Natural killer cell (primary cell): ENCODE measurements at regions not wholly inside any gene's neighbourhood (a gene's known extent, or its start where the extent isn't known, plus 50 kb on each side); places are given as distances from the start of the nearest gene placed in this dataset.

Experiments used
- ATAC-seq, 3 donors: fragments of 150-1000 bp in 2 of 3; fragments of 200-7000 bp in 1 of 3; cut with Tn5 transposase; 1 replicate in 1 of 3; 2 replicates in 2 of 3; pipeline ENCODE4 v1.10.0; 2021; ENCODE audit warnings: mild to moderate bottlenecking in 2 of 3, moderate library complexity in 2 of 3
- DNase-seq, 2 donors: peaks; one replicate each; pipeline versions ENCODE4 v3.0.0 to v3.0.0-alpha.2; 2013 to 2021; ENCODE audit warnings: mixed read lengths in 1 of 2
- H3K27ac ChIP-seq: one replicate; pipeline ENCODE4 v1.5.1; 2013; ENCODE audit warnings: mild to moderate bottlenecking, low read length
- H3K27me3 ChIP-seq: one replicate; pipeline ENCODE4 v1.6.1; 2013; ENCODE audit warnings: low read length; ENCODE audit not compliant: control insufficient read depth, insufficient read depth
- H3K36me3 ChIP-seq: one replicate; pipeline ENCODE4 v1.6.1; 2013; ENCODE audit warnings: low read length; ENCODE audit not compliant: control insufficient read depth, insufficient read depth
- H3K4me1 ChIP-seq: one replicate; pipeline ENCODE4 v1.6.1; 2013; ENCODE audit warnings: low read length; ENCODE audit not compliant: control insufficient read depth, insufficient read depth
- H3K4me3 ChIP-seq: one replicate; pipeline ENCODE4 v1.5.1; 2013; ENCODE audit warnings: low read length
- H3K9me3 ChIP-seq: one replicate; pipeline ENCODE4 v1.6.1; 2013; ENCODE audit warnings: low read length; ENCODE audit not compliant: control insufficient read depth, insufficient read depth
- H3K27ac Mint-ChIP-seq, 2 donors: one replicate each; pipeline ENCODE4 v1.8.0; 2022; ENCODE audit warnings: mild to moderate bottlenecking in 2 of 2, mixed read lengths in 2 of 2, moderate library complexity in 1 of 2
- H3K27me3 Mint-ChIP-seq, 2 donors: one replicate each; pipeline ENCODE4 v1.8.0; 2022; ENCODE audit warnings: low read depth in 2 of 2, mixed read lengths in 2 of 2
- H3K36me3 Mint-ChIP-seq: one replicate; pipeline ENCODE4 v1.8.0; 2022; ENCODE audit warnings: mixed read lengths
- H3K4me1 Mint-ChIP-seq, 2 donors: one replicate each; pipeline ENCODE4 v1.8.0; 2022; ENCODE audit warnings: mixed read lengths in 2 of 2
- H3K4me3 Mint-ChIP-seq: one replicate; pipeline ENCODE4 v1.8.0; 2022; ENCODE audit warnings: mild to moderate bottlenecking, moderate library complexity, mixed read lengths
- H3K9me3 Mint-ChIP-seq, 2 donors: one replicate each; pipeline ENCODE4 v1.8.0; 2022; ENCODE audit warnings: mixed read lengths in 2 of 2
- WGBS: methylation state at CpG from one replicate; pipeline ENCODE4 v1.1.7; 2013; ENCODE audit warnings: missing lambda C conversion rate; ENCODE audit not compliant: insufficient coverage; 5-methylcytosine and 5-hydroxymethylcytosine counted together
- intact Hi-C: fragments of 100-400 bp; cut with micrococcal nuclease; formaldehyde crosslinking; loops from one replicate; pipeline ENCODE4 v1.14.2; 2022
- TF ChIP-seq, protein P1 (sequence below): fragments of 200-600 bp; IDR thresholded peaks from one replicate; pipeline ENCODE4 v1.8.0; 2022; ENCODE audit warnings: antibody characterized with exemption

DNA sequence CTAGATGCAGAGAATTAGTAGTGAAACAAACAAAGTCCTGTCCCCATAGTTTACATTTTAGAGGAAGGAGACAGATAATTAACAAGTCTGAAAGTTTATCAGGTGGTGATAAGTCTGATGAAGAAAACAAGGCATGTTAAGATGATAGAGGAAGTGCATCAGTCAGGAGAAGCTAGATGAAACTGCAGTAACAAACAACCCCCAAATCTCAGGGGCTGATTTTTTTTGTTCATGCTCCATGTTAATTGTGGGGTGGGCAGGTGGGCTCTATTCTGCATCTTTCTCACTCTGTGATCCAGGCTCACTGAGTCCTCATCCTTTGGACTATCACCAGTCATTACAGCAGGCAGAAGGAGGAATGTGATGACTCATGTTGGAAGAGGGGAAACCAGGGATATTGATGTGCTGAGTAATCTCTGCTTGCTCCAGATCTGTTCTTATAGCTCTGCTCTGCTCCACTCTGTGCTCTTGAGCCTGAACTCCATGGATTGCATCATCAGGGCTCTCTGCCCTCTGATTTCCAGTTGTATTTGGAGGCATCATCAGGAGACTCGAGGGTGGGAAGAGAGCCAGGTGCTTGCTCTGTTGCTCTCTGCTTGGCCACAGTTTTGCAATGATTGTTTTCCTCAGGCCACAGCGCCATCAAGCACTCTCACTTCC lies 166.9 kb downstream of the IER5 start:
- no peaks in the 10 kb centered on the region for H3K27me3 ChIP-seq
- Mint-ChIP-seq H3K4me1 (no peaks in the 10 kb centered on the region), H3K27me3 (peaks cover 5 to 6% of the 10 kb centered on the region in 2 donors), H3K9me3 (no peaks in the 10 kb centered on the region), H3K36me3 (no peaks in the 10 kb centered on the region), H3K4me3 (no peak overlapping the region), H3K27ac (no peak overlapping the region)
- H3K36me3 ChIP-seq, result no peaks in the 10 kb centered on the region
- intact Hi-C loops, result no loop called here
- TF ChIP-seq, protein P1, sequence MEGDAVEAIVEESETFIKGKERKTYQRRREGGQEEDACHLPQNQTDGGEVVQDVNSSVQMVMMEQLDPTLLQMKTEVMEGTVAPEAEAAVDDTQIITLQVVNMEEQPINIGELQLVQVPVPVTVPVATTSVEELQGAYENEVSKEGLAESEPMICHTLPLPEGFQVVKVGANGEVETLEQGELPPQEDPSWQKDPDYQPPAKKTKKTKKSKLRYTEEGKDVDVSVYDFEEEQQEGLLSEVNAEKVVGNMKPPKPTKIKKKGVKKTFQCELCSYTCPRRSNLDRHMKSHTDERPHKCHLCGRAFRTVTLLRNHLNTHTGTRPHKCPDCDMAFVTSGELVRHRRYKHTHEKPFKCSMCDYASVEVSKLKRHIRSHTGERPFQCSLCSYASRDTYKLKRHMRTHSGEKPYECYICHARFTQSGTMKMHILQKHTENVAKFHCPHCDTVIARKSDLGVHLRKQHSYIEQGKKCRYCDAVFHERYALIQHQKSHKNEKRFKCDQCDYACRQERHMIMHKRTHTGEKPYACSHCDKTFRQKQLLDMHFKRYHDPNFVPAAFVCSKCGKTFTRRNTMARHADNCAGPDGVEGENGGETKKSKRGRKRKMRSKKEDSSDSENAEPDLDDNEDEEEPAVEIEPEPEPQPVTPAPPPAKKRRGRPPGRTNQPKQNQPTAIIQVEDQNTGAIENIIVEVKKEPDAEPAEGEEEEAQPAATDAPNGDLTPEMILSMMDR, result no peak
- H3K4me3 ChIP-seq, result no peak overlapping the region
- H3K27ac ChIP-seq, result no peak overlapping the region
- ATAC-seq (no peak), DNase-seq (no peak)
- no peaks in the 10 kb centered on the region for H3K9me3 ChIP-seq
- 64% methylated on average over 2 of the region's 2 CpGs for WGBS
- no peaks in the 10 kb centered on the region for H3K4me1 ChIP-seq

DNA sequence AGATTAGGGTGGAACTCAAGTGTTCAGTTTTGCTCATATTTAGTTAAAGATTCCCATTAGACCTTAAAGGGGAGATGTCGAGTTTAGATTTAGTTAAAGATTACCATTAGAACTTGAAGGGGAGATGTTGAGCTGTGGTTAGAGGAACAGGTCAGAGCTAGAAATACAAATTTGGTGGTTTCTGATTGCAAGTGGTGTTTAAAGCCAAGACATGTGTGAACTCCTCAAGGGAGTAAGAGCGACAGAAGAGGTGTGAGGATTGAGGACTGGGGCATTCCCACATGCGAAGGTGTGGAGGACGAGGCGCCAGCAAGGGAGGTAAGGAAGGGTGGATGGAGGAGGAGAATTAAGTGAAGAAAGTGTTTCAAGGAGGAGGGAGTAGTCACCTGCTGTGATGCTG lies 168.6 kb downstream of the IER5 start:
- WGBS, result 62% methylated on average over 5 of the region's 5 CpGs
- DNase-seq (no peak), ATAC-seq (no peak)
- no peaks in the 10 kb centered on the region for H3K4me1 ChIP-seq
- intact Hi-C loops, result no loop called here
- no peaks in the 10 kb centered on the region for H3K9me3 ChIP-seq
- no peaks in the 10 kb centered on the region for H3K4me1 Mint-ChIP-seq
- H3K27me3 ChIP-seq, result no peaks in the 10 kb centered on the region
- no peak overlapping the region for H3K4me3 ChIP-seq
- H3K36me3 Mint-ChIP-seq, result no peaks in the 10 kb centered on the region
- no peaks in the 10 kb centered on the region for H3K36me3 ChIP-seq
- H3K27ac ChIP-seq, result no peak overlapping the region
- H3K9me3 Mint-ChIP-seq, result no peaks in the 10 kb centered on the region
- TF ChIP-seq, protein P1, result no peak
- H3K27me3 Mint-ChIP-seq, result peaks cover 5 to 7% of the 10 kb centered on the region in 2 donors
- no peak overlapping the region for H3K4me3 Mint-ChIP-seq
- H3K27ac Mint-ChIP-seq, result no peak overlapping the region

DNA sequence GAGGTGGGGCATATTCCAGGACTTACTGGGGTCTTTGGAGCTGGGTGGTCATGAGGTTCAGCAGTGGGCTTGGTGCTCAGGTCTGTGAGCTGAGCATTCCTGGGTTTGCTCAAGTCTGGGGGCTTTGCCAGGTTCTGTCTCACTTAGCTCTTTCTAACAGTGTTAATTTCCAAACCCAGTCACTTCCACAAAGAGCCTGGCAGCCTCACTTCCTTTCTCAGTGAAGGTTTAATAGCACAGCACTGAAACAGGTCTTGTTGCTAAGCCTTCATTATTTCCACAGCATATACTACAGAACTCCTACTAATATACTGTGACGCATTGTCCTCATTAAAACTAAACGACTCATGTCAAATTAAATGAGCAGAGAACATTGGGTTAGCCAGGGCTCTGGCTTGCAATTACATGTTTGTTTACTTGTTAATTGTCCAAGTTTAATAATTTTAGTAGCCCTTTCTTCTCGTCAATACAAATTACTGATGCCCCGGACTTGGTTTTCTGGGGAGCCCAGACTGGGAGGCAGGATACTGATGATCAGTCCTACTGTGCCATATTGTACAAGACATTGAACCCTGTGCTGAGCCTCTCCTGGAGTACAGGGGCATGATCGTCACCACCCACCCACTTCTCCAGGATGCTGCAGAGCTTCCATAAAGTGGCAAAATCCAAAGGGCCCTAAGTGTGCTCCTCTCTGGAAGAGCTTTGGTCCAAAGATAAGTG lies 170.7 kb downstream of the IER5 start:
- no peaks in the 10 kb centered on the region for H3K4me1 Mint-ChIP-seq
- Histone ChIP-seq H3K27me3 (no peaks in the 10 kb centered on the region), H3K4me3 (no peak overlapping the region), H3K4me1 (no peaks in the 10 kb centered on the region), H3K36me3 (no peaks in the 10 kb centered on the region), H3K9me3 (no peaks in the 10 kb centered on the region), H3K27ac (no peak overlapping the region)
- ATAC-seq (no peak), DNase-seq (no peak)
- intact Hi-C loops, result no loop called here
- H3K27me3 Mint-ChIP-seq, result peaks cover 7% of the 10 kb centered on the region in 2 donors
- H3K4me3 Mint-ChIP-seq, result no peak overlapping the region
- no peaks in the 10 kb centered on the region for H3K9me3 Mint-ChIP-seq
- H3K27ac Mint-ChIP-seq, result no peak overlapping the region
- TF ChIP-seq, protein P1, result no peak
- 63% methylated on average over 4 of the region's 5 CpGs for WGBS
- H3K36me3 Mint-ChIP-seq, result no peaks in the 10 kb centered on the region

DNA sequence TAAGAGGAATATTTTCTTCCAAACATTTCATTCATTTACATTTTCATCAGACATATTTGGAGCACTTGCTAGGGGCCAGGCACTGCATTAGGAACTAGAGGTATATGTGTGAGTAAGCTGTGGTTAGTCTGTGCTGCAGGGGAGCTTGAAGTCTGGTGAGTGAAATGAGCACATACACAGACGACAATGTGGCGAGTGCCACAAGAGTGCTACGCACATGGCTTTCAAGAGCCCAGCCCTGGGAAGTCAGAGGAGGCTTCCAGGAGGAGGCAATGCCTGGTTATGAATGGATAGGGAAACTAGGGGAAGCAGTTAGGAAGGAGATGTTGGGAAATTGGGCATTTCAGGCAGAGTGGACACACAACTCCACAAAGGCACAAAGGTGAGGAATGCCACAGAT lies 171.8 kb downstream of the IER5 start:
- no peaks in the 10 kb centered on the region for H3K27me3 ChIP-seq
- no peaks in the 10 kb centered on the region for H3K9me3 ChIP-seq
- WGBS, result 86% methylated on average over 3 of the region's 3 CpGs
- no peak overlapping the region for H3K27ac ChIP-seq
- DNase-seq (no peak), ATAC-seq (no peak)
- Mint-ChIP-seq H3K4me3 (no peak overlapping the region), H3K27me3 (peaks cover 7% of the 10 kb centered on the region in 2 donors), H3K36me3 (no peaks in the 10 kb centered on the region), H3K9me3 (no peaks in the 10 kb centered on the region), H3K27ac (no peak overlapping the region), H3K4me1 (no peaks in the 10 kb centered on the region)
- intact Hi-C loops, result no loop called here
- TF ChIP-seq, protein P1, result no peak
- H3K36me3 ChIP-seq, result no peaks in the 10 kb centered on the region
- no peaks in the 10 kb centered on the region for H3K4me1 ChIP-seq
- H3K4me3 ChIP-seq, result no peak overlapping the region
